ENCODE measurements at regions not wholly inside any gene's neighbourhood (a gene's known extent, or its start where the extent isn't known, plus 50 kb on each side); places are given as distances from the start of the nearest gene placed in this dataset.

DNA sequence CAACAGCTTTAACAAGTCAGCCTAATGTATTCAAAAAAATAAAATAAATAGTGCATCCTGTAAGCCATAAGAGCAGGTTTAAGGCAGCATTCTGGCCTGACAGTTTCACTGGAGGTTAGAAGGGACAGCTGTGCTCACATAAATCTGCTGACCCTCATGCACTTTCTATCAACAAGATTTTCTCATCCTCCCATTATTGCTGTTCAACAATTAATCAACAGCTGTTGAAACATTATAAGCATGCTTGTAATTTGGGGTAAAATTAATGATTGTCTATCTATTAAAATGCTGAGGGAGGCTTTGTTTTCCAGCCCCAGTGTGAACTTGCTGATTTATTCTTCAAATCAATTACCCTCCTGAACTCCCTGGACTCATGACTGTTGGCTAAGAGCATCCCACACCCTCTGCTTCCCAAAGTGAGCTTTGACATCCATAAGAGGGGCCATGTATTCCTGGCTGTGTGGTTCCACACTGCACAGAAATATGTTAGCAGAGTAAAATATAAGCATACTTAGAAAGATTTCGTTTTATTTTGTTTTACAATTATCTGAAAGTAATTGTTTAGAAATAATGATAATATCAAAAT lies 492.4 kb downstream of the EFNB2 start:
- Histone ChIP-seq H3K27ac (no peak overlapping the region), H3K4me1 (no peaks in the 10 kb centered on the region), H3K4me3 (no peak overlapping the region), H3K27me3 (no peaks in the 10 kb centered on the region), H3K36me3 (no peaks in the 10 kb centered on the region), H3K9me3 (no peaks in the 10 kb centered on the region)
- DNase-seq = no peak
- intact Hi-C loops (cut with DNase I; ENCODE audit: low total_unique reads) = no loop called here
- no peak for TF ChIP-seq POLR2A (IDR thresholded peaks at IDR 0.05)
- TF ChIP-seq, protein P1, sequence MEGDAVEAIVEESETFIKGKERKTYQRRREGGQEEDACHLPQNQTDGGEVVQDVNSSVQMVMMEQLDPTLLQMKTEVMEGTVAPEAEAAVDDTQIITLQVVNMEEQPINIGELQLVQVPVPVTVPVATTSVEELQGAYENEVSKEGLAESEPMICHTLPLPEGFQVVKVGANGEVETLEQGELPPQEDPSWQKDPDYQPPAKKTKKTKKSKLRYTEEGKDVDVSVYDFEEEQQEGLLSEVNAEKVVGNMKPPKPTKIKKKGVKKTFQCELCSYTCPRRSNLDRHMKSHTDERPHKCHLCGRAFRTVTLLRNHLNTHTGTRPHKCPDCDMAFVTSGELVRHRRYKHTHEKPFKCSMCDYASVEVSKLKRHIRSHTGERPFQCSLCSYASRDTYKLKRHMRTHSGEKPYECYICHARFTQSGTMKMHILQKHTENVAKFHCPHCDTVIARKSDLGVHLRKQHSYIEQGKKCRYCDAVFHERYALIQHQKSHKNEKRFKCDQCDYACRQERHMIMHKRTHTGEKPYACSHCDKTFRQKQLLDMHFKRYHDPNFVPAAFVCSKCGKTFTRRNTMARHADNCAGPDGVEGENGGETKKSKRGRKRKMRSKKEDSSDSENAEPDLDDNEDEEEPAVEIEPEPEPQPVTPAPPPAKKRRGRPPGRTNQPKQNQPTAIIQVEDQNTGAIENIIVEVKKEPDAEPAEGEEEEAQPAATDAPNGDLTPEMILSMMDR (IDR thresholded peaks at IDR 0.05) = no peak

DNA sequence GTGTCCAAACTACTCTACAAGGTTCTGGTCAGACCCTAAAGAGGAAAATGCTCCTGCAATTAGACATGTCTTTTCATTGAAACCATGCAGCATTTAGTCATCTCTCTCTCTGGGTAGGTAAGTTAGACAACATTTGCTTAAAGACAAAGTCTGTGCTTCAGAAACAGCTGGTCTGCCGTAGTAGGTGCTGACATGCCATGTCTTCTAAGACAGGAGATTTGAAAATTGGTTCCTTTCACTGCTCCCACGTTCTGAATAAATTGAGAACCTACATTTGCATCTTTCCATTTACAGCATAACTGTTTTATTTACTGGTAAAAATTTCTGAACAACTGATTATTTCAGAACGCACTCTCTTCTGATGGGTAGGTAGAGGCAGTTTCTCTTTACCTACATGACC lies 494.0 kb downstream of the EFNB2 start:
- TF ChIP-seq POLR2A (IDR thresholded peaks at IDR 0.05) = no peak
- TF ChIP-seq, protein P1 (IDR thresholded peaks at IDR 0.05) = no peak
- DNase-seq = no peak
- no peaks in the 10 kb centered on the region for H3K27me3 ChIP-seq
- H3K9me3 ChIP-seq = no peaks in the 10 kb centered on the region
- H3K4me3 ChIP-seq = no peak overlapping the region
- H3K36me3 ChIP-seq = no peaks in the 10 kb centered on the region
- no peak overlapping the region for H3K27ac ChIP-seq
- intact Hi-C loops (cut with DNase I; ENCODE audit: low total_unique reads) = no loop called here
- H3K4me1 ChIP-seq = no peaks in the 10 kb centered on the region

DNA sequence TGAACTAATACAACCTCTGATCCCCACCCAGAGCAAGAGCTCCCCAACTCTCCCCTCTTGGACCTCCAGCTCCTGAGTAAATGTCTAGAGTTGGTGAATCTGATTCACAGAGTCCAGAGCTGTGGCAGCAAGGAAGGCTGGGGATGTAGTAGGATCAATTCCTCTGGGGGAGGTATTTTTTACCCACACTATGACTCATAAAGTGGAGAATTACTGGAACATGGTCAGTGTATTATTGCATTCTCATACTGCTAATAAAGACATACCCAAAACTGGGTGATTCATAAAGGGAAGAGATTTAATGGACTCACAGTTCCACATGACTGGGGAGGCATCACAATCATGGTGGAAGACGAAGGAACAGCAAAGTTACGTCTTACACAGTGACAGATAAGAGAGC lies 496.7 kb downstream of the EFNB2 start:
- no peaks in the 10 kb centered on the region for H3K4me1 ChIP-seq
- TF ChIP-seq, protein P1 (IDR thresholded peaks at IDR 0.05) = no peak
- no peak for TF ChIP-seq POLR2A (IDR thresholded peaks at IDR 0.05)
- DNase-seq = no peak
- H3K27me3 ChIP-seq = no peaks in the 10 kb centered on the region
- intact Hi-C loops (cut with DNase I; ENCODE audit: low total_unique reads) = no loop called here
- H3K9me3 ChIP-seq = no peaks in the 10 kb centered on the region
- H3K36me3 ChIP-seq = no peaks in the 10 kb centered on the region
- H3K4me3 ChIP-seq = no peak overlapping the region
- H3K27ac ChIP-seq = no peak overlapping the region

DNA sequence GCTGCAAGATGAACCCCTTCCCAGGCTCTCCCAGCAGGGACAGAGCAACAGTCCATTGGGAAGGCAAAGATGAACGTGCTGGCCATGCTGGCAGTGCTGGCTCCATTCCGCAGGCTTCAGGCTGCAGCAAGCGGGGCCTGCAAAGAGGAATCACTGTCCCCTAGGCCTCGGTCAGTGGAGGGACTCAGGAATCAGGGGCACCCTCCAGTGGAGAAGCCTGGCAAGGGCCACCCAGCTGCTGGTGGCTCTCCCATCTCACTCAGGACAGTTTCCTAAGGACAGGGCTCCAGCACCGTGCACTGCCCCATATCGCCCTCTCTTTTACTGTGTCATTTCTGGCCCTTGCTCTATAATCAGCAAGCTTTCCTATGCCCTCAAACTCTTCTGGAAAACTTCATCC lies 498.6 kb downstream of the EFNB2 start:
- H3K27me3 ChIP-seq = no peaks in the 10 kb centered on the region
- no peaks in the 10 kb centered on the region for H3K9me3 ChIP-seq
- H3K27ac ChIP-seq = no peak overlapping the region
- H3K4me3 ChIP-seq = no peak overlapping the region
- no peaks in the 10 kb centered on the region for H3K4me1 ChIP-seq
- no peak for DNase-seq
- TF ChIP-seq POLR2A (IDR thresholded peaks at IDR 0.05) = no peak
- TF ChIP-seq, protein P1 (IDR thresholded peaks at IDR 0.05) = no peak
- intact Hi-C loops (cut with DNase I; ENCODE audit: low total_unique reads) = no loop called here
- H3K36me3 ChIP-seq = no peaks in the 10 kb centered on the region

DNA sequence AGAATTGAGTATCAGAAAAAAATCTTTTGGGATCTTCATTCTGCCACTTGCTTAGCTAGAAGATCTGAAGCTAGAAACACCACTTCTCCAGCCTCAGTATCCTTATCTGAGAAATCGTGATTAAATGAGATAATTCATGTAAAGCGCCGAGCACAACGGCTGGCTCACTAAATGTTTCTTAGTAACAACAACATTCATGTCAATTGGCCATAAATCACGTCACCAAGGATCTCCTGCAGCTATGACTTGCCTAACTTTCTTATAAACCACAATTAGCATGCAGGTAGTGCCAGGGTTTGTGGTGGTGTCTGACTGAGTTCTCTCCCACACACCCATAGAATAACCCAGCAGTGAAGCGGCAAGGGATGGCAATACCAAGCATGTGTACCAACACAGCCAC lies 501.3 kb downstream of the EFNB2 start:
- Histone ChIP-seq H3K36me3 (no peaks in the 10 kb centered on the region), H3K4me1 (no peaks in the 10 kb centered on the region), H3K27ac (no peak overlapping the region), H3K4me3 (no peak overlapping the region), H3K9me3 (no peaks in the 10 kb centered on the region), H3K27me3 (no peaks in the 10 kb centered on the region)
- intact Hi-C loops (cut with DNase I; ENCODE audit: low total_unique reads) = no loop called here
- TF ChIP-seq, protein P1 (IDR thresholded peaks at IDR 0.05) = no peak
- no peak for TF ChIP-seq POLR2A (IDR thresholded peaks at IDR 0.05)
- no peak for DNase-seq
